ENCODE measurements at regions not wholly inside any gene's neighbourhood (a gene's known extent, or its start where the extent isn't known, plus 50 kb on each side); places are given as distances from the start of the nearest gene placed in this dataset.

GRCh38 chr14:96951511-96951910, 154.3 kb downstream of the VRK1 start:
- DNase-seq (ENCODE audit: low read depth, low spot score), result no peak
- Histone ChIP-seq H3K9me3 (ENCODE audit: insufficient read depth, low read length) (no peaks in the 10 kb centered on the region), H3K9ac (ENCODE audit: insufficient read length, low read depth) (no peak overlapping the region), H3K27me3 (ENCODE audit: insufficient read depth, insufficient read length) (no peaks in the 10 kb centered on the region), H3K4me3 (ENCODE audit: insufficient read length, low read depth) (no peak overlapping the region), H3K36me3 (ENCODE audit: insufficient read depth, insufficient read length, low read length) (no peaks in the 10 kb centered on the region), H3K4me1 (ENCODE audit: insufficient read depth, insufficient read length) (peaks cover 5% of the 10 kb centered on the region)
- TF ChIP-seq SUZ12 (IDR thresholded peaks at IDR 0.05; ENCODE audit: extremely low read depth, insufficient read depth, insufficient read length) (no peak), ZNF274 (IDR thresholded peaks at IDR 0.05; ENCODE audit: low read depth, low read length) (no peak), YY1 (IDR thresholded peaks at IDR 0.05; ENCODE audit: insufficient read depth, insufficient read length) (no peak)

GRCh38 chr14:96953087-96953874, 156.1 kb downstream of the VRK1 start:
- no peak for DNase-seq (ENCODE audit: low read depth, low spot score)
- Histone ChIP-seq H3K4me3 (ENCODE audit: insufficient read length, low read depth) (no peak overlapping the region), H3K36me3 (ENCODE audit: insufficient read depth, insufficient read length, low read length) (no peaks in the 10 kb centered on the region), H3K9ac (ENCODE audit: insufficient read length, low read depth) (no peak overlapping the region), H3K4me1 (ENCODE audit: insufficient read depth, insufficient read length) (peaks cover 5% of the 10 kb centered on the region), H3K9me3 (ENCODE audit: insufficient read depth, low read length) (no peaks in the 10 kb centered on the region), H3K27me3 (ENCODE audit: insufficient read depth, insufficient read length) (no peaks in the 10 kb centered on the region)
- TF ChIP-seq YY1 (IDR thresholded peaks at IDR 0.05; ENCODE audit: insufficient read depth, insufficient read length), result no peak

- H3K36me3 ChIP-seq (ENCODE audit: insufficient read depth, insufficient read length, low read length), result no peaks in the 10 kb centered on the region
- H3K4me3 ChIP-seq (ENCODE audit: insufficient read length, low read depth), result no peak overlapping the region
- peaks cover 5% of the 10 kb centered on the region for H3K4me1 ChIP-seq (ENCODE audit: insufficient read depth, insufficient read length)
- no peak for DNase-seq (ENCODE audit: low read depth, low spot score)
- TF ChIP-seq ZNF274 (IDR thresholded peaks at IDR 0.05; ENCODE audit: low read depth, low read length), result no peak
- no peaks in the 10 kb centered on the region for H3K27me3 ChIP-seq (ENCODE audit: insufficient read depth, insufficient read length)
- no peak overlapping the region for H3K9ac ChIP-seq (ENCODE audit: insufficient read length, low read depth)
- H3K9me3 ChIP-seq (ENCODE audit: insufficient read depth, low read length), result no peaks in the 10 kb centered on the region
Observed at GRCh38 chr14:96953875-96954185, 156.6 kb downstream of the VRK1 start.

- TF ChIP-seq SUZ12 (IDR thresholded peaks at IDR 0.05; ENCODE audit: extremely low read depth, insufficient read depth, insufficient read length), result no peak
- TF ChIP-seq YY1 (IDR thresholded peaks at IDR 0.05; ENCODE audit: insufficient read depth, insufficient read length), result no peak
- TF ChIP-seq ZNF274 (IDR thresholded peaks at IDR 0.05; ENCODE audit: low read depth, low read length), result no peak
- Histone ChIP-seq H3K36me3 (ENCODE audit: insufficient read depth, insufficient read length, low read length) (no peaks in the 10 kb centered on the region), H3K4me3 (ENCODE audit: insufficient read length, low read depth) (no peak overlapping the region), H3K4me1 (ENCODE audit: insufficient read depth, insufficient read length) (peaks cover 5% of the 10 kb centered on the region), H3K27me3 (ENCODE audit: insufficient read depth, insufficient read length) (no peaks in the 10 kb centered on the region), H3K9ac (ENCODE audit: insufficient read length, low read depth) (no peak overlapping the region), H3K9me3 (ENCODE audit: insufficient read depth, low read length) (no peaks in the 10 kb centered on the region)
- DNase-seq (ENCODE audit: low read depth, low spot score), result no peak
Observed at GRCh38 chr14:96956464-96957239, 159.5 kb downstream of the VRK1 start.

GRCh38 chr14:96958057-96958456, 160.9 kb downstream of the VRK1 start:
- no peak overlapping the region for H3K4me3 ChIP-seq (ENCODE audit: insufficient read length, low read depth)
- TF ChIP-seq ZNF274 (IDR thresholded peaks at IDR 0.05; ENCODE audit: low read depth, low read length) (no peak), YY1 (IDR thresholded peaks at IDR 0.05; ENCODE audit: insufficient read depth, insufficient read length) (no peak), SUZ12 (IDR thresholded peaks at IDR 0.05; ENCODE audit: extremely low read depth, insufficient read depth, insufficient read length) (no peak)
- H3K4me1 ChIP-seq (ENCODE audit: insufficient read depth, insufficient read length), result peaks cover 5% of the 10 kb centered on the region
- no peaks in the 10 kb centered on the region for H3K9me3 ChIP-seq (ENCODE audit: insufficient read depth, low read length)
- DNase-seq (ENCODE audit: low read depth, low spot score), result no peak
- H3K36me3 ChIP-seq (ENCODE audit: insufficient read depth, insufficient read length, low read length), result no peaks in the 10 kb centered on the region
- no peak overlapping the region for H3K9ac ChIP-seq (ENCODE audit: insufficient read length, low read depth)
- H3K27me3 ChIP-seq (ENCODE audit: insufficient read depth, insufficient read length), result no peaks in the 10 kb centered on the region

- H3K4me1 ChIP-seq (ENCODE audit: insufficient read depth, insufficient read length), result no peaks in the 10 kb centered on the region
- no peaks in the 10 kb centered on the region for H3K27me3 ChIP-seq (ENCODE audit: insufficient read depth, insufficient read length)
- no peak for DNase-seq (ENCODE audit: low read depth, low spot score)
- no peak overlapping the region for H3K9ac ChIP-seq (ENCODE audit: insufficient read length, low read depth)
- H3K4me3 ChIP-seq (ENCODE audit: insufficient read length, low read depth), result no peak overlapping the region
- H3K9me3 ChIP-seq (ENCODE audit: insufficient read depth, low read length), result no peaks in the 10 kb centered on the region
- no peak for TF ChIP-seq SUZ12 (IDR thresholded peaks at IDR 0.05; ENCODE audit: extremely low read depth, insufficient read depth, insufficient read length)
- no peak for TF ChIP-seq YY1 (IDR thresholded peaks at IDR 0.05; ENCODE audit: insufficient read depth, insufficient read length)
- TF ChIP-seq ZNF274 (IDR thresholded peaks at IDR 0.05; ENCODE audit: low read depth, low read length), result no peak
- no peaks in the 10 kb centered on the region for H3K36me3 ChIP-seq (ENCODE audit: insufficient read depth, insufficient read length, low read length)
Observed at GRCh38 chr14:96959992-96960391, 162.8 kb downstream of the VRK1 start.

GRCh38 chr14:96960598-96961116, 163.5 kb downstream of the VRK1 start:
- TF ChIP-seq YY1 (IDR thresholded peaks at IDR 0.05; ENCODE audit: insufficient read depth, insufficient read length) (no peak), SUZ12 (IDR thresholded peaks at IDR 0.05; ENCODE audit: extremely low read depth, insufficient read depth, insufficient read length) (no peak), ZNF274 (IDR thresholded peaks at IDR 0.05; ENCODE audit: low read depth, low read length) (no peak)
- Histone ChIP-seq H3K9ac (ENCODE audit: insufficient read length, low read depth) (no peak overlapping the region), H3K27me3 (ENCODE audit: insufficient read depth, insufficient read length) (no peaks in the 10 kb centered on the region), H3K36me3 (ENCODE audit: insufficient read depth, insufficient read length, low read length) (no peaks in the 10 kb centered on the region), H3K4me1 (ENCODE audit: insufficient read depth, insufficient read length) (no peaks in the 10 kb centered on the region), H3K4me3 (ENCODE audit: insufficient read length, low read depth) (no peak overlapping the region), H3K9me3 (ENCODE audit: insufficient read depth, low read length) (no peaks in the 10 kb centered on the region)
- no peak for DNase-seq (ENCODE audit: low read depth, low spot score)
